ENCODE measurements at regions not wholly inside any gene's neighbourhood (a gene's known extent, or its start where the extent isn't known, plus 50 kb on each side); places are given as distances from the start of the nearest gene placed in this dataset.

DNA sequence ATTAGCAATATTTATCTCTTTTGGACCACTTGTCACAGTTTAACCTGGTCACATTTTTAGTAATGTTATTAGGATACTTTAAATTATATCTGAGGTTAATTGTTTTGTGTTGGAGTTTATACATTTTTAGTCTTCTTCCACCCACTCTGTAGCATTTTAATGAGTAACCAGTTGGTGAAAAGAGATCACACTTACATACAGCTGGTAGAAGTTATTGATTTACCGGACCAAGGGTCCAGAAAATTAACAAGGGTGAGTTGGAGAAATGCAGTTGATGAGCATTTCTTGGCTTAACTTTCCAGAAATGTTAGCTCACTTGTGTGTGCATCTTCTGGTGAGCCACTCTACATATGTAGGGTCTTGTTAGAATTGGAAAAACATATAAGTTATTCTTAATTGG lies 219.6 kb downstream of the GRXCR1 start:
- FAIRE-seq: no peak

GRCh38 chr4:43113196-43113595 lies 220.7 kb downstream of the GRXCR1 start:
- no peak overlapping the region for H3K27ac ChIP-seq (ENCODE audit: control insufficient read depth, insufficient read depth, low read length)
- TF ChIP-seq CTCF (optimal IDR thresholded peaks at IDR 0.05 in 1 of 3, IDR thresholded peaks at IDR 0.05 in 1 of 3, conservative IDR thresholded peaks at IDR 0.05 in 1 of 3; ENCODE audit: extremely low read depth in 1 of 3, insufficient read depth in 2 of 3, low read length in 3 of 3): no peak
- H3K4me3 ChIP-seq (ENCODE audit: control insufficient read depth in 2 of 3, extremely low read depth in 1 of 3, insufficient read depth in 2 of 3, low read depth in 1 of 3, low read length in 3 of 3): no peak overlapping the region
- no peaks in the 10 kb centered on the region for H3K79me2 ChIP-seq (ENCODE audit: control insufficient read depth, insufficient read depth, low read length)
- no peaks in the 10 kb centered on the region for H4K20me1 ChIP-seq (ENCODE audit: control insufficient read depth, extremely low read depth, insufficient read depth, low read length)
- H3K27me3 ChIP-seq (ENCODE audit: control insufficient read depth, extremely low read depth, insufficient read depth, low read length): no peaks in the 10 kb centered on the region
- no peak overlapping the region for H3K9ac ChIP-seq (ENCODE audit: control insufficient read depth, extremely low read depth, insufficient read depth, low read length)
- H3K4me2 ChIP-seq (ENCODE audit: control insufficient read depth, extremely low read depth, insufficient read depth, low read depth, low read length): no peak overlapping the region
- H3K9me3 ChIP-seq (ENCODE audit: control insufficient read depth, low read depth, low read length): no peaks in the 10 kb centered on the region
- FAIRE-seq (no peak), DNase-seq (ENCODE audit: low read depth, low spot score) (no peak)
- dilution Hi-C loops (cut with MboI; ENCODE audit: extremely low pct_ligation_motif_present, low sequenced_read_pairs): no loop called here
- no peak overlapping the region for H2AFZ ChIP-seq (ENCODE audit: control insufficient read depth, low read length)
- no peaks in the 10 kb centered on the region for H3K36me3 ChIP-seq (ENCODE audit: control insufficient read depth in 2 of 2, extremely low read depth in 1 of 2, insufficient read depth in 2 of 2, low read length in 2 of 2)
- H3K9me1 ChIP-seq (ENCODE audit: control insufficient read depth, extremely low read depth, insufficient read depth, low read length): no peaks in the 10 kb centered on the region
- H3K4me1 ChIP-seq (ENCODE audit: control insufficient read depth, extremely low read depth, insufficient read depth, low read length): no peaks in the 10 kb centered on the region

More for the DNA sequence above, 219.6 kb downstream of the GRXCR1 start:
- Histone ChIP-seq H3K27ac (ENCODE audit: control insufficient read depth, insufficient read depth, low read length) (no peak overlapping the region), H3K4me1 (ENCODE audit: control insufficient read depth, extremely low read depth, insufficient read depth, low read length) (no peaks in the 10 kb centered on the region), H3K9ac (ENCODE audit: control insufficient read depth, extremely low read depth, insufficient read depth, low read length) (no peak overlapping the region), H4K20me1 (ENCODE audit: control insufficient read depth, extremely low read depth, insufficient read depth, low read length) (no peaks in the 10 kb centered on the region), H3K4me2 (ENCODE audit: control insufficient read depth, extremely low read depth, insufficient read depth, low read depth, low read length) (no peak overlapping the region), H3K9me1 (ENCODE audit: control insufficient read depth, extremely low read depth, insufficient read depth, low read length) (no peaks in the 10 kb centered on the region), H3K36me3 (ENCODE audit: control insufficient read depth in 2 of 2, extremely low read depth in 1 of 2, insufficient read depth in 2 of 2, low read length in 2 of 2) (no peaks in the 10 kb centered on the region), H3K4me3 (ENCODE audit: control insufficient read depth in 2 of 3, extremely low read depth in 1 of 3, insufficient read depth in 2 of 3, low read depth in 1 of 3, low read length in 3 of 3) (no peak overlapping the region), H3K79me2 (ENCODE audit: control insufficient read depth, insufficient read depth, low read length) (no peaks in the 10 kb centered on the region), H2AFZ (ENCODE audit: control insufficient read depth, low read length) (no peak overlapping the region), H3K9me3 (ENCODE audit: control insufficient read depth, low read depth, low read length) (no peaks in the 10 kb centered on the region), H3K27me3 (ENCODE audit: control insufficient read depth, extremely low read depth, insufficient read depth, low read length) (no peaks in the 10 kb centered on the region)
- TF ChIP-seq EZH2 (IDR thresholded peaks at IDR 0.05; ENCODE audit: low read length): no peak
- no peak for TF ChIP-seq CTCF (optimal IDR thresholded peaks at IDR 0.05 in 1 of 3, IDR thresholded peaks at IDR 0.05 in 1 of 3, conservative IDR thresholded peaks at IDR 0.05 in 1 of 3; ENCODE audit: extremely low read depth in 1 of 3, insufficient read depth in 2 of 3, low read length in 3 of 3)
- dilution Hi-C loops (cut with MboI; ENCODE audit: extremely low pct_ligation_motif_present, low sequenced_read_pairs): no loop called here
- no peak for DNase-seq (ENCODE audit: low read depth, low spot score)

Measured in keratinocyte (primary cell).